Esophagus muscularis mucosa (tissue), 4 donors: ENCODE measurements at regions not wholly inside any gene's neighbourhood (a gene's known extent, or its start where the extent isn't known, plus 50 kb on each side); places are given as distances from the start of the nearest gene placed in this dataset.

Experiments
- DNase-seq: peaks from one replicate; pipeline ENCODE4 v3.0.0-alpha.2; 2017; ENCODE audit errors: extremely low spot score
- H3K27ac ChIP-seq, 4 donors: fragments of 200-600 bp; sonication (generic); replicated peaks in 1 of 4; 1 replicate in 3 of 4; 2 replicates in 1 of 4; pipeline ENCODE4 v1.5.1; 2016 to 2019; ENCODE audit warnings: mild to moderate bottlenecking in 1 of 4
- H3K27me3 ChIP-seq, 4 donors: fragments of 200-600 bp; sonication (generic); one replicate each; pipeline versions ENCODE4 v1.5.1 to v1.6.0; 2016 to 2019
- H3K36me3 ChIP-seq, 4 donors: fragments of 200-600 bp; sonication (generic); one replicate each; pipeline ENCODE4 v1.5.1; 2016 to 2019
- H3K4me1 ChIP-seq, 4 donors: fragments of 200-600 bp; sonication (generic); one replicate each; pipeline ENCODE4 v1.5.1; 2016 to 2019
- H3K4me3 ChIP-seq, 4 donors: fragments of 200-600 bp; sonication (generic); 1 replicate in 2 of 4; 2 replicates in 2 of 4; pipeline ENCODE4 v1.5.1; 2016 to 2019; ENCODE audit warnings: mild to moderate bottlenecking in 4 of 4, moderate library complexity in 1 of 4
- H3K9me3 ChIP-seq, 4 donors: fragments of 200-600 bp; sonication (generic); 1 replicate in 3 of 4; 2 replicates in 1 of 4; pipeline ENCODE4 v1.5.1; 2016 to 2019
- EP300 ChIP-seq: sonication (generic); formaldehyde crosslinking; IDR thresholded peaks from one replicate; pipeline ENCODE4 v1.6.1; 2017; ENCODE audit warnings: antibody characterized with exemption
- POLR2A ChIP-seq: fragments of 450-650 bp; IDR thresholded peaks from one replicate; pipeline ENCODE4 v1.6.1; 2017; ENCODE audit warnings: antibody characterized with exemption, moderate library complexity, mild to moderate bottlenecking, low read depth
- POLR2AphosphoS5 ChIP-seq, 2 donors: sonication (generic); formaldehyde crosslinking; IDR thresholded peaks; one replicate each; pipeline ENCODE4 v1.6.1; 2017; ENCODE audit warnings: antibody characterized with exemption in 2 of 2
- WGBS: methylation state at CpG from one replicate; pipeline ENCODE4 v1.1.5; 2018; 5-methylcytosine and 5-hydroxymethylcytosine counted together
- intact Hi-C: fragments of 100-400 bp; cut with DNase I; formaldehyde crosslinking; loops from one replicate; pipeline ENCODE4 v1.15.1; 2023
- TF ChIP-seq, protein P1 (sequence below), 3 experiments: fragments of 200-600 bp in 2 of 3; fragments of 450-650 bp in 1 of 3; sonication (generic) in 2 of 3; IDR thresholded peaks; one replicate each; pipeline ENCODE4 v1.5.1; 2017 to 2019; ENCODE audit warnings: antibody characterized with exemption in 3 of 3, mild to moderate bottlenecking in 2 of 3, moderate library complexity in 1 of 3

DNA sequence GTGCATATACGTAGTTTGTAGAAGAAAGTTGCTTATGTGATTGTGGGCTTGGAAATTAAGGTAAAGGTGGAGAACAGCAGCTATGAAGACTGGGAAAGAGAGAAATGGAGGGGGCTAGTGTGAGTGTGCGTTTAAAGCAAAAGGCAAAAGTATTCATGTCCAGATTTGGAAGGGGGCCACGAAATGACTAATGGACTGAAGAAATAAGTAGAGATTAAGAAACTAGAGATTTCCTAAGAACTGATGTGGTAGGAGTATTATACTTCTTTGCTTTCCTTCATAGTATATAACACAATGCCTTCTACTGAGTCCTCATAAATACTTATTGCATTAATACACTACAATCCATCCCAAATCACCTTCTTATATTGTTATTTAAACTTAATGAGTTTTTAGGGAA lies 298.6 kb upstream of the NOVA1 start:
- TF ChIP-seq POLR2A (no peak), EP300 (no peak), POLR2AphosphoS5 (IDR thresholded peaks at IDR 0.05) (no peak)
- TF ChIP-seq, protein P1, sequence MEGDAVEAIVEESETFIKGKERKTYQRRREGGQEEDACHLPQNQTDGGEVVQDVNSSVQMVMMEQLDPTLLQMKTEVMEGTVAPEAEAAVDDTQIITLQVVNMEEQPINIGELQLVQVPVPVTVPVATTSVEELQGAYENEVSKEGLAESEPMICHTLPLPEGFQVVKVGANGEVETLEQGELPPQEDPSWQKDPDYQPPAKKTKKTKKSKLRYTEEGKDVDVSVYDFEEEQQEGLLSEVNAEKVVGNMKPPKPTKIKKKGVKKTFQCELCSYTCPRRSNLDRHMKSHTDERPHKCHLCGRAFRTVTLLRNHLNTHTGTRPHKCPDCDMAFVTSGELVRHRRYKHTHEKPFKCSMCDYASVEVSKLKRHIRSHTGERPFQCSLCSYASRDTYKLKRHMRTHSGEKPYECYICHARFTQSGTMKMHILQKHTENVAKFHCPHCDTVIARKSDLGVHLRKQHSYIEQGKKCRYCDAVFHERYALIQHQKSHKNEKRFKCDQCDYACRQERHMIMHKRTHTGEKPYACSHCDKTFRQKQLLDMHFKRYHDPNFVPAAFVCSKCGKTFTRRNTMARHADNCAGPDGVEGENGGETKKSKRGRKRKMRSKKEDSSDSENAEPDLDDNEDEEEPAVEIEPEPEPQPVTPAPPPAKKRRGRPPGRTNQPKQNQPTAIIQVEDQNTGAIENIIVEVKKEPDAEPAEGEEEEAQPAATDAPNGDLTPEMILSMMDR (IDR thresholded peaks at IDR 0.05) = no peak
- no peak for DNase-seq
- H3K27ac ChIP-seq = no peak overlapping the region
- no peaks in the 10 kb centered on the region for H3K36me3 ChIP-seq
- no peaks in the 10 kb centered on the region for H3K4me1 ChIP-seq
- H3K27me3 ChIP-seq = no peaks in the 10 kb centered on the region
- 73% methylated on average over 3 of the region's 3 CpGs for WGBS
- no peak overlapping the region for H3K4me3 ChIP-seq
- intact Hi-C loops = no loop called here
- peaks cover 0 to 6% (median 0%) of the 10 kb centered on the region in 4 donors for H3K9me3 ChIP-seq

DNA sequence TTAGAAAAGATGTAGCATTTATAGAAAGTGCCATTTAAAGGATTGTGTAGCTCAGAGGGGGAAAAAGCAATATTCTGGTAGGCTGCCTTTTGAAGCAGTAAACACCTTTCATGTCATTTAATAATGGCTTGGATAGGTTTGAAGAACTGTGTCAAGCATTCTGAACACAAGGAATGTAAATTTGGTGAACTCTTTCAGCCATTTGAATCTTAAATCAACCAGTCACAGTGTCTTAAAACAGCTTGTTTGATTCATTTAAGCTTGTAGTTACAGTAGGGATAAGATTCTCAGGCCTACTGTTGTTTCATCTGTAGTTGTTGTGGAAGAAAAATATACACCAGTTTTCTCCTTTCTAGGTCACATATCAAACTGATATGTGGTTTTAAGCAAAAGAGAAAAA lies 299.4 kb upstream of the NOVA1 start:
- no peak for DNase-seq
- TF ChIP-seq EP300 = no peak
- no peak for TF ChIP-seq POLR2A
- no peak for TF ChIP-seq POLR2AphosphoS5 (IDR thresholded peaks at IDR 0.05)
- TF ChIP-seq, protein P1 (IDR thresholded peaks at IDR 0.05) = no peak
- no peaks in the 10 kb centered on the region for H3K27me3 ChIP-seq
- H3K4me3 ChIP-seq = no peak overlapping the region
- H3K27ac ChIP-seq = no peak overlapping the region
- no peaks in the 10 kb centered on the region for H3K4me1 ChIP-seq
- no peaks in the 10 kb centered on the region for H3K36me3 ChIP-seq
- peaks cover 0 to 6% (median 0%) of the 10 kb centered on the region in 4 donors for H3K9me3 ChIP-seq
- intact Hi-C loops = no loop called here

DNA sequence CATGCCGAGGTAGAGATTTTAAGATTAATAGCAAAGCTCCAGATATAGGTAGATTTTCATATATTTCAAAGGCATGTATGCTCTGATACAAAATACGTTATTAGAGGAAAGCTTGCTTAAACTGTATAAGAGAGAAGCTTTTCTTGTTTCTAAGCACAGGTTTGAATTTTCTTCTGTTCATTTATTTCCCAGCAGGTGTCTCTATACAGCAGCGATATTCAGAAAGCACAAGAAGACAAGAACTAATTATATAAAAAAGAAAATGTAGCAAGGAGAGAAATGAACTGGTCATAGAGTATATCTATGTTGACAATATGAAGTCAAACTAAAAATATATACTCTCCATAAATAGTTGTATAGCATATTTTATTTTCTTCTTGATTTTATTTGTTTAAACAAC lies 307.4 kb upstream of the NOVA1 start:
- WGBS = 76% methylated on average over 3 of the region's 3 CpGs
- H3K36me3 ChIP-seq = no peaks in the 10 kb centered on the region
- H3K27ac ChIP-seq = no peak overlapping the region
- no peaks in the 10 kb centered on the region for H3K4me1 ChIP-seq
- H3K4me3 ChIP-seq = no peak overlapping the region
- TF ChIP-seq POLR2AphosphoS5 (IDR thresholded peaks at IDR 0.05) = no peak
- no peak for TF ChIP-seq POLR2A
- TF ChIP-seq EP300 = no peak
- TF ChIP-seq, protein P1 (IDR thresholded peaks at IDR 0.05) = no peak
- no peak for DNase-seq
- peaks cover 0 to 3% (median 0%) of the 10 kb centered on the region in 4 donors for H3K9me3 ChIP-seq
- intact Hi-C loops = no loop called here
- H3K27me3 ChIP-seq = no peaks in the 10 kb centered on the region

DNA sequence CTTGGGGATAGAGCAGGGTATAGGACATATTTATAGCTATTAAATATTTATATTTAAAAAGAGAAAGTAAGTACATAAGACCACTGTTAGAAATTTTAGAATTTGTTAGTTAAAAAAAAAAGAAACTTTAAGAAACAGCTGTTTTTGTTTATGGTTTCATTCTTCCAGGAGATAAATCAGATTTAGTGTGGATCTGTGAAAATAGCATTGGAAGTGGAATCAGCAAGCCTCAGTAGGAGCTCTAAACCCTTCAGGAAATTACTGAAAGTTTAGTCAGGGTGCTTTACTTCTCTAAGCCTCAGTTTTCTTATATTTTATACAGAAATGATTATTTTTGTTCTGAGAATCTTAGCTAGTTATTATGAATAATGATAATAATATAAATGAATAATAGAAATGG lies 316.0 kb upstream of the NOVA1 start:
- no peak for DNase-seq
- no peak overlapping the region for H3K27ac ChIP-seq
- H3K36me3 ChIP-seq = no peaks in the 10 kb centered on the region
- H3K9me3 ChIP-seq = no peaks in the 10 kb centered on the region
- TF ChIP-seq EP300 = no peak
- TF ChIP-seq, protein P1 (IDR thresholded peaks at IDR 0.05) = no peak
- TF ChIP-seq POLR2AphosphoS5 (IDR thresholded peaks at IDR 0.05) = no peak
- TF ChIP-seq POLR2A = no peak
- H3K4me1 ChIP-seq = no peaks in the 10 kb centered on the region
- intact Hi-C loops = no loop called here
- H3K27me3 ChIP-seq = no peaks in the 10 kb centered on the region
- no peak overlapping the region for H3K4me3 ChIP-seq

DNA sequence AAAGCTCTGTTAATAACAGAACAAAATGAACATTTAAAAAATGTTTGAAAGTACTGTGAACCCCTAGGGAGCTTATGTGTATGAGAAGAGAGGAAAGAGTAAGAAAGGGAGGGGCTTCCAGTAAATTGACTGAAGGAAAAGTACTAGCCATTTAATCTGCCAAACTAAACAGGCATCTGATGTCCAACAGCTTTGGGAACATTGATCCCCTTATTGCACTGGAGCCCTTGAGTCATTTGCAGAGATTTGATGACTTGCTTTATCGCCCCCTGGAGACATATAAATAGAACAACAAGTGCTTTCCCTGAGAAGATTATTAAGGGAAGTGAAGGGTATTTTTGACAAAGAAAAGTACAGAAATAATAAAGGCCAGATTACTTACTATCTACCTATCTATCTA lies 319.3 kb upstream of the NOVA1 start:
- intact Hi-C loops = no loop called here
- Histone ChIP-seq H3K4me1 (no peaks in the 10 kb centered on the region), H3K27me3 (no peaks in the 10 kb centered on the region), H3K4me3 (no peak overlapping the region), H3K27ac (peak overlapping the region in 1 of 4 donors; percentile 10), H3K9me3 (no peaks in the 10 kb centered on the region), H3K36me3 (no peaks in the 10 kb centered on the region)
- TF ChIP-seq, protein P1 (IDR thresholded peaks at IDR 0.05) = peak; percentile 36 to 44 (median 40)
- TF ChIP-seq POLR2AphosphoS5 (IDR thresholded peaks at IDR 0.05) (peak in 1 of 2 donors; percentile 27), EP300 (no peak), POLR2A (no peak)
- no peak for DNase-seq
- 14% methylated on average over 1 of the region's 1 CpG for WGBS
